PC-9 (cell line): ENCODE measurements at regions not wholly inside any gene's neighbourhood (a gene's known extent, or its start where the extent isn't known, plus 50 kb on each side); places are given as distances from the start of the nearest gene placed in this dataset.

Experiments used
- BruUV-seq: library from RNA; stranded (reverse); fragments of 400-500 nt; replicated peaks from 2 replicates; lab custom pipeline; 2021; lab: Mats Ljungman, UMichigan
- CTCF ChIA-PET: fragments of 300-600 bp; sonication (Branson Sonifier 250); formaldehyde crosslinking; loops from one replicate; lab custom pipeline; 2022; ENCODE audit warnings: antibody characterized with exemption; lab: Charles Lee
- POLR2A ChIA-PET: fragments of 300-600 bp; sonication (Branson Sonifier 250); formaldehyde crosslinking; loops from one replicate; lab custom pipeline; 2022; ENCODE audit warnings: antibody characterized with exemption; ENCODE audit not compliant: unreplicated experiment; lab: Charles Lee
- DNase-seq, 2 experiments: peaks; one replicate each; pipeline versions ENCODE4 v3.0.0 to v3.0.0-alpha.2; 2015 to 2022; ENCODE audit warnings: mixed read lengths in 1 of 2
- H2AFZ ChIP-seq: fragments of 200-600 bp; sonication (generic); 2 replicates; pipeline ENCODE4 v1.8.1; 2017; ENCODE audit warnings: antibody characterized with exemption
- H3F3A ChIP-seq: fragments of 200-600 bp; sonication (generic); 2 replicates; pipeline ENCODE4 v1.8.1; 2017; ENCODE audit warnings: antibody characterized with exemption, mild to moderate bottlenecking, low read depth; ENCODE audit not compliant: insufficient read depth
- H3K27ac ChIP-seq: fragments of 200-600 bp; sonication (generic); 2 replicates; pipeline ENCODE4 v1.6.1; 2016; ENCODE audit warnings: mixed run types
- H3K27me3 ChIP-seq: fragments of 200-600 bp; sonication (generic); 2 replicates; pipeline ENCODE4 v1.6.1; 2016; ENCODE audit warnings: low read depth, mixed run types; ENCODE audit not compliant: insufficient read depth
- H3K36me3 ChIP-seq: fragments of 200-600 bp; sonication (generic); 2 replicates; pipeline ENCODE4 v1.6.1; 2016; ENCODE audit warnings: low read depth, mixed run types
- H3K4me1 ChIP-seq: fragments of 200-600 bp; sonication (generic); replicated peaks from 2 replicates; pipeline ENCODE4 v1.6.1; 2016; ENCODE audit warnings: mixed run types; ENCODE audit not compliant: insufficient read depth
- H3K4me2 ChIP-seq: fragments of 200-600 bp; sonication (generic); 2 replicates; pipeline ENCODE4 v1.6.1; 2017; ENCODE audit warnings: mixed run types
- H3K4me3 ChIP-seq: fragments of 200-600 bp; sonication (generic); 2 replicates; pipeline ENCODE4 v1.6.1; 2016; ENCODE audit warnings: mixed run types
- H3K79me2 ChIP-seq: fragments of 200-600 bp; sonication (generic); 2 replicates; pipeline ENCODE4 v1.6.1; 2017; ENCODE audit warnings: low read depth, mixed run types
- H3K9me2 ChIP-seq: fragments of 200-600 bp; sonication (generic); 2 replicates; pipeline ENCODE4 v1.8.1; 2017; ENCODE audit warnings: mild to moderate bottlenecking; ENCODE audit not compliant: insufficient read depth
- H3K9me3 ChIP-seq: fragments of 200-600 bp; sonication (generic); 2 replicates; pipeline ENCODE4 v1.8.1; 2016; ENCODE audit warnings: low read depth; ENCODE audit not compliant: insufficient read depth
- H4K20me1 ChIP-seq: fragments of 200-600 bp; sonication (generic); 2 replicates; pipeline ENCODE4 v1.8.1; 2017; ENCODE audit not compliant: insufficient read depth
- CTCF ChIP-seq: fragments of 200-600 bp; sonication (generic); conservative IDR thresholded peaks from 2 replicates; pipeline ENCODE4 v1.6.1; 2017; ENCODE audit warnings: mixed run types, antibody characterized with exemption, mild to moderate bottlenecking, moderate library complexity
- EZH2 ChIP-seq: fragments of 200-600 bp; sonication (generic); IDR thresholded peaks from 2 replicates; pipeline ENCODE4 v1.8.0; 2017; ENCODE audit warnings: antibody characterized with exemption, low read depth
- intact Hi-C: fragments of 100-400 bp; cut with micrococcal nuclease; formaldehyde crosslinking; loops from one replicate; pipeline ENCODE4 v1.10.0; 2022; ENCODE audit not compliant: unreplicated experiment

- CTCF ChIA-PET, result no interaction called here
- TF ChIP-seq CTCF, result no peak
- no peak for TF ChIP-seq EZH2
Observed at GRCh38 chr15:94097552-94097951, 133.8 kb upstream of the MCTP2 start.

GRCh38 chr15:94094310-94094709 lies 137.1 kb upstream of the MCTP2 start:
- intact Hi-C loops, result no loop called here

More at GRCh38 chr15:94097552-94097951, 133.8 kb upstream of the MCTP2 start:
- Histone ChIP-seq H3K27me3 (0 out of 2 replicates have a peak, but pooled peaks cover 2% of the 10 kb centered on the region), H2AFZ (no peak overlapping the region), H3K4me3 (no peak overlapping the region), H3K36me3 (no peaks in the 10 kb centered on the region), H3K79me2 (no peaks in the 10 kb centered on the region), H3K4me2 (no peak overlapping the region), H3F3A (no peaks in the 10 kb centered on the region), H3K9me2 (no peaks in the 10 kb centered on the region), H3K27ac (no peak overlapping the region), H4K20me1 (no peaks in the 10 kb centered on the region), H3K9me3 (no peaks in the 10 kb centered on the region), H3K4me1 (no peaks in the 10 kb centered on the region)
- intact Hi-C loops, result no loop called here
- BruUV-seq, result no TSS peak
- POLR2A ChIA-PET, result no interaction called here
- DNase-seq, result no peak

GRCh38 chr15:94086341-94086740 lies 145.0 kb upstream of the MCTP2 start:
- CTCF ChIA-PET, result no interaction called here
- no peaks in the 10 kb centered on the region for H3F3A ChIP-seq

More at GRCh38 chr15:94094310-94094709, 137.1 kb upstream of the MCTP2 start:
- no peak overlapping the region for H3K4me2 ChIP-seq
- CTCF ChIA-PET, result no interaction called here
- 0 out of 2 replicates have a peak, but pooled peaks cover 2% of the 10 kb centered on the region for H3K27me3 ChIP-seq
- BruUV-seq, result no TSS peak
- no peaks in the 10 kb centered on the region for H3K79me2 ChIP-seq
- H3K4me1 ChIP-seq, result no peaks in the 10 kb centered on the region
- no peaks in the 10 kb centered on the region for H3K9me3 ChIP-seq
- H3K9me2 ChIP-seq, result no peaks in the 10 kb centered on the region
- no peaks in the 10 kb centered on the region for H3F3A ChIP-seq
- TF ChIP-seq CTCF (no peak), EZH2 (no peak)
- POLR2A ChIA-PET, result no interaction called here
- H2AFZ ChIP-seq, result no peak overlapping the region
- H3K4me3 ChIP-seq, result no peak overlapping the region
- H4K20me1 ChIP-seq, result no peaks in the 10 kb centered on the region
- no peak for DNase-seq
- H3K36me3 ChIP-seq, result no peaks in the 10 kb centered on the region
- no peak overlapping the region for H3K27ac ChIP-seq

More at GRCh38 chr15:94086341-94086740, 145.0 kb upstream of the MCTP2 start:
- intact Hi-C loops, result no loop called here
- DNase-seq, result no peak
- H3K27me3 ChIP-seq, result peaks cover 33% of the 10 kb centered on the region; the same call in 1 of the 2 replicates
- H3K9me3 ChIP-seq, result no peaks in the 10 kb centered on the region
- H3K27ac ChIP-seq, result no peak overlapping the region
- H4K20me1 ChIP-seq, result no peaks in the 10 kb centered on the region
- no peak overlapping the region for H3K4me3 ChIP-seq
- no peaks in the 10 kb centered on the region for H3K4me1 ChIP-seq
- no peak for TF ChIP-seq EZH2
- no peak for TF ChIP-seq CTCF
- H3K36me3 ChIP-seq, result no peaks in the 10 kb centered on the region
- POLR2A ChIA-PET, result no interaction called here
- no peak overlapping the region for H2AFZ ChIP-seq
- H3K79me2 ChIP-seq, result no peaks in the 10 kb centered on the region
- no TSS peak for BruUV-seq
- no peaks in the 10 kb centered on the region for H3K9me2 ChIP-seq
- no peak overlapping the region for H3K4me2 ChIP-seq
